NCI-H748 (cell line): ENCODE measurements at regions not wholly inside any gene's neighbourhood (a gene's known extent, or its start where the extent isn't known, plus 50 kb on each side); places are given as distances from the start of the nearest gene placed in this dataset.

Source experiments
- DNase-seq: peaks from one replicate; lab custom pipeline; 2025; ENCODE audit not compliant: unreplicated experiment; lab: John Stamatoyannopoulos, UW

DNA sequence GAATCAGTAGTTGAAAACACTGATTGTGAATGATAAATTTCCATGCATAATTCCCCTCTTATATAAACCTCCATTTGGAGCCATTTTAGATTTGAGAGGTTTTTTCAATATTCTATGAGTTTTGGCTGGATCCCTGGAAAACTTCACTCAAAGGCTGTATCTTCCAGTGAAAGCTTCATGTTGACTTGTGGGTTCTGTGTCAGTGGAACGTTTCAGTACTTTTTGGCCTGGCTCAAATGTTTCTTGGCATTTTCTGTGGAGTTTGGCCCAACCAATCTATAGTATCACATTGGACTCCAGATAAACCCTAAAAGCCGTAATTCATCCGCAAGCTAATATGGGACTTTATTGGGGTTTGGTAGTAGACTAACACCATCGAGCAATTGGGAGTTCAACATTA is 172.6 kb upstream of the PRPS1L1 start:
- DNase-seq = no peak

DNA sequence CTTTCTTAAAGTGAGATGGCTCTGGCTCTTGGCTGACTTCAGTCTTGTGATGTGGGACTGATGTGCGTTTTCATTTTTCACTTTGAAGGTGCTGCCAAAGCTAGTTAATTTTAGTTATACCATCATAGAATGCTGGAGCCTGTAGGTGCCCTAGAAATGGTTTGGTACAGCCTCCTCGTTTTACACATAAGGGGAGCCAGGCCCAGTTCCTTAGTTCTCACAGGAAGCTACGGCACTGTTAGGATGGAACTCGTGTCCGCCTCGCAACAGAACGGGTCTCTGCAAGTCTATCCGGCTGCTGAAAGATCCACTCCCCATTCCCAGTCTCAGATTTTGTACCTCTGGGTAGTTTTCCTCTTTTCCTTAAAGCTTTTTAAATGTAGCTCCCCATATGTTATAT is 173.2 kb upstream of the PRPS1L1 start:
- no peak for DNase-seq

DNA sequence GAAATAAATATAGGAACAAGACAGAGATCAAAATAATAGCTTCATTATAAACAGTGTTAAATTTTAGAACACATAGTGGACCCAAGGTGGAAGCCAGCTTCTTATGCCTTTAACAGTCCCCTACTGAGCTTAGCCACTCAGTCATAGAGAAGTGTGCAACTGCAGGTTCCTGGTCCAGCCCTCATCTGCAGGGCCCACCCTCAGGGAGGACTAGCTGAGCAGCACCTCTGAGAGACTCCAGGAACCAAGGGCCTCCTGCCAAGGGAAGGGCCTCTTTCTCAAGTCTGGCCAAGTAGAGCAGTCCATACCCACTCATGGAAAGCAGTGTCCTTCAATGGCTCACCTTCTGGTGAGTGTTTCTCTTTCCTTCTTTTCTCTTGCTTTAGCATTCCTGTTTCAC is 173.7 kb upstream of the PRPS1L1 start:
- no peak for DNase-seq

DNA sequence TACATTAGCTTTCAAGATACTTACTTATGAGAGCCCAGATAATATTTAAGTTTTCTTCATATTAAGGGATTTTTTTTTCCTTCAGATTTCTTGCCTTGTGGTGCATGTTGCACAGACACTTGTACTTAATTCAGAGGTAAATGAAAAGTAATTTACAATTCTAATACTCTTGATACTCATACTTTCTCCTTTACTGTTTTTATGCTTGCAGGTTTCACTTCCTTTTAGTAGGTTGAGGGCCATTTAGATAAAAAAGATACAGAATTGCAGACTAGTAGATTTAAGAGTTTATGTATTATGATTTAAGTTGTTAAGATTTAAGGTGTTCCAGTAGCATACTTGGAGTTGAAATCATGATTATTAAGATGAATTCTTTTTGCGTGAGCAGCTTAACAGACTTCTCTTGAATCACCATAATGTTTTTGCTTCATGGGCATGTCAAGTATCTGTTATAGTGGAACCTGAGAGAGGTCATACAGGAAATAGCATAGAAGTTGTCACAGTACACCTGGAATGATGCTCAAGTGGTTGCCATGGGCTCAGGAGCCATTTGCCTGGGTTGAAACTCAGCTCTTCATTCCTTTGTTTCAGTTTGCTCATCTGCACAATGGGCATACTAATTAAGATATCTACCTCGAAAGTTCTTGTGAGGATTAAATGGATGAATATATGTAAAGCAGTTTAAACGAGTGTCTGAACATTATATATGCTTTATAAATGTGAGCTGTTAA is 174.8 kb upstream of the PRPS1L1 start:
- DNase-seq = no peak

DNA sequence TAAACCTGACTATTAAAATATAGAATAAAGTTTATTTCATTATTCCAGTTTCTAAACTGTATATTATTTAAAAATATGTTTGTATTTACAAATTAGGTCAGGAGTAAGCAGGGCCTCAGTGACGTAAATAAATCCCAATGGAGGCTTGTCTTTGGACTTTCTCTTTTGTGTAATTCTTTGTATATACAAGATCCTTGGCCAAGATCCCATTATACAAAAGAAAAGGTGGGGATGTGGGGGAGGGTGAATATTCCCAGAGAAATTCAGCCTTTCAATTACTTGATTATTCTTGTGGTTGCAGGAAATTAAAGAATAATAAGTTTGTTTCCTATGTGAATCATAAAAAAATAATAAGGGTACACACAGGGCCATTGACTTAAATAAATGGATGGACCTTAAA is 178.7 kb upstream of the PRPS1L1 start:
- no peak for DNase-seq

DNA sequence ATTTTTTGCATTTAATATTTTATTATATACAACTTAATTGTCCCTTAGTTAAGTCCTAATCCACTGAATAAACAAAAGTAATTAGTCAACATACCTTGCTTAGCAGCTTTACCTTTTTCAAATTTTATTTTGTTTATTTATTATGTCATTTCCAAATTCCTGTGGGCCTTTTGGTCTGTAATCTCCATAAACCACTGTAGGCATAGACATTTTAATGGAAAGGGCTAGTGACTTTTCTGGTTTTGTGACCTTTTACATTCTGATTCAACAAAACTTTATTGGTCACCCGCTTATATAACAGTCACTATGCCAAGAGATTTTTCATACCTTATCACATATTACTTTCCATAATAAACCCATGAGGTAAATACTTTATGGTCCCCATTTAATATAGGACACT is 181.3 kb upstream of the PRPS1L1 start:
- DNase-seq = no peak

DNA sequence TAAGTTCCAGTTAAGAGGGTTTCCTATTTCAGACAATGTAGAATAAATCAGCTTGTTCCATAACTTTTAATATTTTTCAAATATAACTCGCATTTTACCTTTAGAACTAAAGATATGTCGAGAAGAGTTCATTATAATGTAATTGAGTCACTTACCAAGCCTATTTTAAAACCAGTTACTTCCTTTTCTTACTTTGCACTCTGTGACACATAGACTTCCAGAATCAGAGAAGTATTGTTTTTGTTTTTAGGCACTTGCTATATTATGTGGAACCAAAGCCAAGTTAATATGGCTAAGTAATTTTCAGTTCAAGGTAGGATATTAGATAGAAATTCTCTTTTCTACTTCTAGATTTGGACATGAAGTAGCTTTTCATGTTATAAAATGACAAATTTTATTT is 182.7 kb upstream of the PRPS1L1 start:
- no peak for DNase-seq

DNA sequence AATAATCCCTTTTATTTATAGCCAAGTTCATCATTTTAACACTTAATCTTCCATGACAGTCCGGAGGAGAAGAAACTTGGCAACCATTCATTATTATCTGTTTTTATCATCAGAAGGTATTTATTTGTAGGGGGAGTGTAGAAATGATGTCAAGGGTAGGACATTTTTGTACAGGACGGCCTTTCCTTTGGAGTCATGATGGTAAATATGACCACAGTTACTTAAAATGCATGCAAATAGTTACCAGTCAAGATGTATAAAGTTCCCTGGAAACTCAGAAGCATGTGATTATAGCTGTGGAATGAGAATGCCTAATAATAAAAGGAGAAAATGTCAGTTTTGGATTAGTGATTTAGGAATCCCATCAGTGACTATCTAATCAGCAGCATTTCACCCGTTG is 183.1 kb upstream of the PRPS1L1 start:
- no peak for DNase-seq

DNA sequence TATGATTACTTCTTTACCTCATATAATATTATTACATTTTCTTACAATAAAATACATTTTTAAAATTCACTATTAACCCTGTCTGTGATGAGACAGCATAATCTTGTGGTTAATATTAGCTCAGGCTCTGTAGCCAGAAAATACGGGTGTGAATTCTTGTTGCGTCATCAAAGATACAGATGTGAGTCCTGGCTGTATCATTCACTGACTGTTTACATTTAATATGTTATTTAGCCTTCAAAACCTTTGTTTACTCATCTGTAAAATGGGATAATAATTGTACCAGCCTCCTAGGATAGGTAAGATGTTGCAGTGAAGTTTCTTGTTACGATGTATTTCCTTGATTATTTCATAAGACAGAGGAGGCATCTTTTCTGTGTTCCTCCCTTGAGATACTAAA is 184.7 kb upstream of the PRPS1L1 start:
- DNase-seq = no peak

DNA sequence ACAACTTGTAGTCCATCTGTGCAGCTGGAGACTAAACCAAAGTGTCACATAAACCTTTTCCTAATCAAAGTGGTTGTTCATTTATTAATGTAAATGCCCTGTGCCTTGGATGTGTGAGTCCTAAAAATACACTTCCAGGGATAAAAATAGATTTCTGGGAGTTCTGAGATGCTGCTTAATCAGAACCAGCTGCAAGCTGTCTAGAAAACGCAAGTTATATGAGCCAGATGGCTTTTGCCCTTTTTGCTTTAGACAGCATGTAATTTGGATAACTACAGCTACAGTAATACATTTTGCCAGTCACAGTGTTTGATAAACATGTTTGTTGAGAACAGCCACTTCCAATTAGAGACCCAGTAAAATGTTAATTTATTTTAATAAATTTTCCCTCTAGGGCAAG is 185.1 kb upstream of the PRPS1L1 start:
- DNase-seq = no peak

DNA sequence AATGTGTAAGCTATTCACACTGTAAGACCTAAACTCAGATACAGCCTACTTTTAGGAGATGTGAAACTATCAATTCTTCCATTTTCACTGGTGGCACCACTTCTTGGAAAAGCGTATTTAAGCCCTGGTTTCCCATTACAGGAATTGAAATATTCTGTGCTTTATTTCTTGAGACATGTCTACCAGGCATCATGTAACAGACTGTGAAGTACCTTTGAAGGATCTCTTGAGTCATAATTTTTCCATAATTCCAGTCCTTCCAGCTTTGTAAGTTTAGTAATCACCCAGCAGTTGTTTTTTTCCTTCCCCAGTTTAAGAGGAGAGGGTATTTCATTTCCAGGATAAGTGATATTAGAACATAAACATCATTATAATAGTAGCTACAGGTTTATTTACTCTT is 186.0 kb upstream of the PRPS1L1 start:
- DNase-seq = no peak

DNA sequence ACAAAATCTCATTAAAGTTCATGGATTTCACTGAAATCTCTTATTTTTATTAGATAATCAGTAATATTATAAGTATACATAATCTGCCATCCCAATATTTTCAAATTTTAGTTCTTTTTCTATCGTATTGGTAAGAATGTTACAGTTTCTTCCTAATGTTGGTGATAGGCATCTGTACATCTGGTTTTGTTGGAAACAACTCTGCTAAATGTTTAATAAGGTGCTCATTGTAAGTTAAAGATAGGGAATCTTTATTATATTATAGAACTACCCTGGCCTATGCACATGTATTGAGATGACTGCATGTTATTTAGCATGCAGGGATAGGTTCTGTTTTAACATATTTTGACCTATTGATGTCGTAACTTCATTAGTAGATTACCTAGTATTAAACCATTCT is 188.6 kb upstream of the PRPS1L1 start:
- no peak for DNase-seq

DNA sequence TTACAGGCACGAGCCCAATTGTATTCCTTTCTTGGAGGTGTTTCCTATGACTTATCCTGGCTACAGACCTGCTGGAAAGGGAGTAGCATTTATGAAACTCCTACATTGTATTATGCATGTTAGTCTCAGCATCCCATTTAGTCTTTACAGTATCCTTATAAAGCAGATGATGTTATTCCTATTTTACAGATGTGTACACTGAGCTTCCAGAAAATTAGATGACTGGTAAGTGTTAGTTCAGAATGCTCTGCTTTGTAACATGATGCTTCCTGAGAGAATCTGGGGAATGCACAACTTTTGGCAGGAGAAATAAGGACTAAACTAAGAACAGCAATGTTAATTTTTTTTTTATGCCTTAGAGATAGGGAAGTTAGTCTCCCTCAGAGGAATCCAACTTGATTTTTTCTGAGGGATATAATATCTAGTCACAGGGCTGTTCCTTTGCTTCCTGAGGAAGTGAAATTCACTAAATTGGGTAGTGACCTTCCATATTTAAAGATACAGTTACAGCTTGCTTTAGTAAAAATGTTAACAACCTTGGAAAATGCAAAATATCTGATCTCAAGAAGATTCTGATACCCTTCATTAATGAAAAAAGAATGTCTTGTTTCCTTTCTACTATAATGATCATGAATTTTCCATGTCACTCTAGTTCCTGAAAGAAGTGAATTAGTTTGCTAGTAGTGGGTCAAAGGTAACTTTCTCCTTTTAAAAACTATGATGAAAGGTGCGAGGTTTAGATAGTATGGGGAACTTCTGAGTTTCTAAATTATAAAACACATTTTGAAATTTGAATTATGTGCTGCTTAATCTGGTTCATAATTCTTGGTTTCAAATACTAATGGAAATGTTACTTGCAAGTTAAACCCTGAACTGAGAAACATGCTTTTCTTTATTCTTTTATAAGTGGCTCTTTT is 194.0 kb upstream of the PRPS1L1 start:
- DNase-seq = no peak

DNA sequence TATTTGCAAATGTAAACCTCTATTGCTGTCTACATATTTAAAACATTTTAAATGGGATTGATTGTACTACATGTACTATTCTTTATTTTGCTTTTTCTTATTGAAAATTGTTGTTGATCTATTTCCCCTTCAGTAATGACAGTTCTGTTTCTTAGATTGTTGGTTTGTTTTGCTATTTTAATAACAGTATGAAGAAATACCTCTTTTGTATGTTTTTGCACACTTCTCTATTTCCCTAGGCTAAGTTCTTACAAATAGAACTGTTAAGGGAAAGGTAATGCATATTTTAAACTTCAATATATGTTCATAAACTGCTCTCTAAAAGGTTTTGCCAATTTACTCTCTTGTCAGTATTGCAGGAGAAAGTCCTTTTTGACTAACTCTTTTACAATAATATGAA is 195.0 kb upstream of the PRPS1L1 start:
- no peak for DNase-seq

DNA sequence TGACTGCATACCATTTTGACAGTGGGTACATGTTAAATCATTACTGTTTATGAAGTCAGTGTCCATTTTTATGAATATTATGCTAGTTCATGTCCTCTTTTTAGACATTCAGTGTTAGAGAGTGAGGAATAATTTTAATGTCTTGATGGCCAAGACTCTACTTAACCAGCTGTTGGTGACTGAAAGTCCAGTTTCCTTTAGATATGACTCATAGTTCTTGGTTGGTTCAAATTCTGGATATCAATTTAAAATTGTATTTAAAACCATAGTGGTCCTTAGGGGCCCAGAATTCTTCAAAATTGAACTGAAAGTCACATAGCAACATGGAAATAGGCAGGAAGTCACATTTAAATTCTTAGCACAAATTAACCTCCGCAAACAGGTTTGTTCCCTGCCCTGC is 196.5 kb upstream of the PRPS1L1 start:
- no peak for DNase-seq

DNA sequence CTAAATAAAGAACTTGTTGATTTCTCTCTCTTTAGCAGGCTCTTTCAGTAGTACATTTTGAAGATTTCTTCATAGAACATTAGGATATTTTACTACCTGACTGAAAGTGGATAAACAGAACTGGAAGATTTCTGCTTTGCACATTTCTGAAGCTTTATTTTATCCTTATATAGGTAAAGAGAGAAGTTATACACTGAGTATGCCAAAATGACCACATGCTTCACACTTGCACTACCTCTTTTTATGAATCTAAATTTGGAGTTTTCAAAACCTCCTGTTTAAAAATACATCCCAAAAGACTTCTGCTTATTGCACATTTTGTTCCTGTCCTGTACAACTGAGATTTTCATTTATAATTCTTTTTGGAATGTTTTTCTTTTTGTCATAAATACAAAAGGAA is 197.4 kb upstream of the PRPS1L1 start:
- no peak for DNase-seq

DNA sequence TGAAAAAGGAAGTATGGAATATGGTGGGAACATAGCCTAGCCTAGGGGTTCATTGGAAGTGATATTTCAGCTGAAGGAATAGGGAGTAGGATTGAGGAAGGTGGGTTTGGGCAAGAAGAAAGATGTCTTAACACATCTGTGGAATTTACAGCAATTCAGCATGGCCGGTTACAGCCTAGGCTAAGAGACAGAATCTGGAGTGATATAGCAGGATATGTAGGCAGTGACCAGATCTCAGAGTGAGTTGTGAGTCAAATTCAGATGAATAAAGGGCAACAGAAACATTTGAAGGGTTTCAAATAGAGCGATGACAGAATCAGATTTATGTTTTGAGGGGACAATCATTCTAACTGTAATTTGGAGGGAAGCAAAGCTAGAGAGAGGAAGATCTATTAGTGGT is 199.0 kb upstream of the PRPS1L1 start:
- no peak for DNase-seq

DNA sequence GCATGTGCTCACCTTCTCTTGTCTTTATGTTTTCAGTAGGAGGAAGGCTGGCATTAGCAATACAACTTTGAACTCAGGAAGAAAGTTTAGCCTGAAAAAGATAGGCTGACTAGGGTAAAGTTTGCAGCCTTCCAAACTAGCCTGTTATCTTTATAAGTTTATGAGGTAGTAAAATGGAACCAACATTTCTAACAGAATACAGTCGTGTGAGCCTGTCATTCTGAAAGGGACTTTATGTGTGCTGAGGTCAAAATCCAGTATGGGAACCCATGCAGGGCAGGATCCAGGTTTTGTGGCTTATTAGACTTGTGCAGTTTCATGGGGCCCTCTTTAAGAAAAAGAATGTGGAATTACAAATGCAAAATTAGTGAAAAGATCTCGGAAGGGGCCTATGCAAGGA is 201.0 kb upstream of the PRPS1L1 start:
- no peak for DNase-seq

DNA sequence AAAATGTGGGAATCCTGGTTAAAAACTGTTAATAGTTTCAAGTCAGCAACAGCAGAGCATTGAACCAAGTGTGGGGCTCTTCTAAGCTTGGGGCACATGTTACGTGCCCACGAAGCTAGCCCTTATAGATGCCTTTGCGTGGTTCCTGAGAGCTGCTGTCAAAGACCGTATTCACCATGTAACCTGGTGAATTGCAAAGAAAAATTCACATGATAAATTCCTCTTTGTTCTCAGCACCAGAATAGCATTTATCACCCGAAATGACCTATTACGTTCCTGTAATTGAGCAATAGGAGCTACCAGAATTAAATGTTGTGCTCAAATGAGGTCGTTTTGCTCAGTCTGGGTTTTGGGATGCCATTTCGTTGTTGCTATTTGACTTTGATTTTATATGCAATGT is 202.6 kb upstream of the PRPS1L1 start:
- DNase-seq = no peak

DNA sequence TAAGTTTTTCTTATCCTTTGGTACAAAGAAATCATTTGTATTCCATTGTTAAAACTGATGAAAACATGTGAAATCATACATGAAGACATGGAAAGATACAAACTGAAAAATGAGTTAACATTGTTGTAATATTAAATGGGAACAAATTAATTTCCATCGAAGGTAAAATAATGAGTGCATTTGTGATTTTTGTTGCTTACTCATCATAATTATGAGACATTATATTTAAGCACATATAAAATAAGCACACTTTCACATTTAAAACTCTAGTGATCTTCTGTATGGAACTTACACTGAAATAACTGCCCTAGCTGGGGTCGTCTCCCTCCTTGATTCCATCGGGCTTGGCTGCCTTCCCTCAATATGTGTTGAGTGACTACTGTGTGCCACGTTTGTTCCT is 204.2 kb upstream of the PRPS1L1 start:
- no peak for DNase-seq

DNA sequence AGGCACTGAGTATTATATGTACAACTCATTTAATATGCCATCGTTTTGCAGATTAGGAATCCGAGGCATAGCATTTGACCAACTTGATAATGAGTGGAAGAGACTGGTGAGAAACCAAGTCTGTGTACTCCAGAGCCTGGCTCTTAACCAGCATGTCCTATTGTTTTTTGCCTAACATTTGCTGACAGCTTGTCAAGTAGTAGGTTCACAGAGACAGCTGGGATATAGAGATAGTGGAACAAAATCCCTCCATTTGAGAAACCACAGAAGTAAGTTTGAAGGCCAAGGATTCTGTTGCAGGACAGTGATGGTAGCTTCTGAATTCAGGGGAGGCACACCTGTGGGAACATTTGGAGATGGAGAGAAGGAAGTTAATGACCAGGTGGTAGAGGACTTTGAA is 206.9 kb upstream of the PRPS1L1 start:
- no peak for DNase-seq

DNA sequence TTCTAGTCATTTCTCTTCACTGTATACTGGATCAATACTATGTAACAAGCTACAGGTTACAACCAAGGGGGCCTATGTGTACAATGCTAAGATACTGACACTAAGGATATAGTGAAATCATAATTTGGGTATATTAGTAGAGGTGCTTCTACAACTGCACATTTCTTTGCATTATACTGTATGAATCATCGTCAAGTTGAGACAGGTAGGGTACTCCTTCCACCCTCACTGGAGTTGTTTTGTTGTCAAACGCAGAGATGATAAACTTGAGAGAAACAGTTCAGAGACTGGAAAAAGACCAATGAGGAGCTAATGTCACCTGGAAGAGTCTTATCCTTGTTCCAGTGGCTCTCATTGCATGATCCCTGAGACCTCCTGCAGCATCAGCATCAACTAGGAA is 208.2 kb upstream of the PRPS1L1 start:
- no peak for DNase-seq

DNA sequence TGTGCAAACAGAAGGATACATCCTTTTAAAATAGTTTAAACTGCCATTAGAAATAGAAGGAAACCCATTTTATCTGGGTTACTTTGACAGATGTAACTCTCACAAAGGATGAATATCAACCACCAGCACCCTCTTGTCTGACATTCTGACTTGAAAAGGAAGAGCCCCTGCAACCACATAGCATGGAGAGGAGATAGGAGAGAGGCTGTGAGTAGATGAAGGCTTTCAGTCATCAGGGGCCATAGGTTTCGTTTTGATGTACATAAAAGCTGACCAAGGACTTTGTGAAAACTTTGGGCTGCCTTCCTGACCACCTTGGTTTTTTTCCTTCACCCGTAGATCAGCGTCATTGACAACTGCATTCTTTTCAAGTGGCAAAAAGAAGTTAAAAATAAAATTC is 211.6 kb upstream of the PRPS1L1 start:
- no peak for DNase-seq
